Astrocyte of the spinal cord (primary cell): ENCODE measurements at regions not wholly inside any gene's neighbourhood (a gene's known extent, or its start where the extent isn't known, plus 50 kb on each side); places are given as distances from the start of the nearest gene placed in this dataset.

Source experiments
- DNase-seq: peaks from one replicate; pipeline ENCODE4 v3.0.0; 2011; ENCODE audit warnings: low read depth, low spot score
- H3K4me3 ChIP-seq: 2 replicates; pipeline ENCODE4 v1.5.1; 2011; ENCODE audit warnings: low read depth, mild to moderate bottlenecking, low read length, moderate library complexity
- CTCF ChIP-seq: IDR thresholded peaks from 2 replicates; pipeline ENCODE4 v1.5.1; 2012; ENCODE audit warnings: low read depth, mild to moderate bottlenecking, low read length, inconsistent platforms
- in situ Hi-C: cut with HindIII; loops from 2 replicates; pipeline ENCODE4 v1.10.0; 2017; ENCODE audit warnings: low sequenced_read_pairs

- no peak for TF ChIP-seq CTCF
- H3K4me3 ChIP-seq = no peak overlapping the region
- DNase-seq = no peak
- in situ Hi-C loops = no loop called here
Measured at GRCh38 chr6:109242925-109243324, 139.3 kb downstream of the CD164 start.

DNA sequence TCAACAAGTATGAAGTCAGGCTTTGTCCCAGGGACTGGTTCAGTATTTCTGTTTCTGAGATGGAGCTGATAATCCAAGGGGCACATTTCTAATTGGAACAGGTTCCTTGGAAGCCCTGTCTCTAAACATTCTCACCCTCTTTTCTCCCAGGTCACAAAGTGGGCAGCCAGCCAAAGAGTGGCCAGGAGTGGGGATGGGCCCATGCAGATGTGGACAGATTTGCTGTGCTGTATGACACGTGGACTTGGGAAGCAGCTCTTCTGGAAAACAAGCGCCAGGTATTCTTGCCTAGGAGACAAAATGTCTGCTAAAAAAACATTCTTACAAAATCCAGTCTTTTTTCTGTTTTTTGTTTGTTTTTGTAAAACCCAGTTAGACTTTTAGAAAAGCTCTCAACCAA is 140.2 kb downstream of the CD164 start:
- in situ Hi-C loops = no loop called here
- no peak overlapping the region for H3K4me3 ChIP-seq
- TF ChIP-seq CTCF = no peak
- no peak for DNase-seq

GRCh38 chr6:109241199-109241598 is 141.1 kb downstream of the CD164 start:
- no peak for TF ChIP-seq CTCF
- DNase-seq = no peak
- in situ Hi-C loops = no loop called here
- no peak overlapping the region for H3K4me3 ChIP-seq

DNA sequence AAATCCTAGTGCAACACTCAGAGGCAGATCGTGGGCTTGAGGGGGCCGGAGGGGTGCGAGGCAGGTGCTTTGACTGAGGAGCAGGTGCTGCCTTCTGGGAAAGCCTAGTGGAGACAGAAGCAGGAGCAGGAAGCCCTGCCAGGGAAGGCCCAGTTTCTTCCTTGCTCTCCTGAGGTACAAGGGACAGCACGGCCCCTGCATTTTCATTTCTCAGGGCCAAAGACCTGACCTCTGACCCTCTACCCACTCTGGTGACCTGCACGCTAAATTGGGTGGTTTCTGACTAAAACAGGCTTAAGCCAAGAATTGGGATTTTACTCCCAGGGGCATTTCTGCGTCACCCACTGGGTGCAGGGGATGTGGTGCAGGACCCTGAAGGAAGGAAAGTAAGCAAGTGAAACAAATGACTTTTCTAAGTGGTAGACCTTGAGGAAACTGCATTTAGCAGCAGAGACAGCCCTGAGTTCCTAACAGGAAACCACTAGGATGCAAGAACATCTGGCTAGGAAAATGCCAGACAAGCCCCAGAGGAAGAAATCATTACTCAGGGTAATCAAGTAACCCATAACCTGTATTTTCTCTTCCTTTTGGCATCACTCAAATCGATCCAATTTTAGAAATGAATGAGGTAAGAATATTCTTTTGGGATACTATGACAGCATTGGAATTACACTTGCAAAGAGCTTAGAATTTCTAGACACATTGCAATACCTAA is 141.7 kb downstream of the CD164 start:
- in situ Hi-C loops = no loop called here
- DNase-seq = no peak
- no peak overlapping the region for H3K4me3 ChIP-seq
- no peak for TF ChIP-seq CTCF

DNA sequence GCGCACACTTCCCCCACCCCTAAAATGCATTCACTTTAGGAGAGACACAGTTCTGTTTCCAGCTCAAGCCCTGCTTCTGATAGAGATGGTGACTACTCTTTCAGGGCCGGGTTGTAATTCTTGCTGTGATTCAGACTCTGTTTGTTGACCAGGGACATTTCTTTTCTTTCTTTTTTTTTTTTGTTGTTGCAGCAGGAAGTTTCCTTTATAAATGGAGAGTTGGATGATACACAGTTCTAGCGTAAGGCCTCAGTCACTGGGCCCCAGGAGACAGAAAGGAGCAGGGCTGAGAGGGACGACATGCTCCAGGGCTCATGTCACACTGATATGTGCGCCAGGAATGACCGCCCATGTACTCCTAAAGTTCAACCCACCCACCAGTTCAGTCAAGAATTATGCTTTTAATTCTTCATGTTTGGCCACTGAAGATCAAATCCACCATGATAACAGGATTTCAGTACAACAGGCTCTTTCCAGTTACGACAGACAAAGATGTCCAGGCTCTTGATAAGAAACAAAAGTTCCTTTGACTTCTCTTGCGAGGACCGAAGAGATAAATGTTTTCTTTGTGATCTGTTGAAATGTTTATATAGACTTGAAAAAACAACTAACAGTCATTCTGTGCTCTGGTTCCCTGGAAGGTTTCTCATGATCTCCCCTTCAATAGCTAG is 142.5 kb downstream of the CD164 start:
- no peak for DNase-seq
- in situ Hi-C loops = no loop called here
- no peak for TF ChIP-seq CTCF
- no peak overlapping the region for H3K4me3 ChIP-seq

DNA sequence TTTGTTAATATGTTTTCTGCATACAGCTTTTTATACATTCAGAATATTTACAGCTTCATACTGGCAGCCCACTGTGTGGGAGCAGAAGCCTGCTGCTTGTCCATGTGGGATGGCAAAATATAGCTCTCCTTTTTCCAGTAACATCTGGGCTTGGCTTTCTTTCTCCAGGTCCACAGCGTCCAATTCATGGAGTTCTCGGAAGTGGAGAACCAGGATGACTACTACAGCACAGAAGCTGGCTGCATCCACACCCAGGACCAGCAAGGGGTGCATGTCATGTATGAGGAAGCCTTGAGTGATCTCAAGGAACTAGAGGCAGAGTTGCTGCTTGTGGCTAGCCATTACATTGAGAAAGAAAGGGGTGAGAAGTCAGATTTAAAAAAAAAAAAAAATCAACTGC is 143.1 kb downstream of the CD164 start:
- no peak overlapping the region for H3K4me3 ChIP-seq
- in situ Hi-C loops = no loop called here
- no peak for DNase-seq
- TF ChIP-seq CTCF = no peak
